ENCODE measurements at regions not wholly inside any gene's neighbourhood (a gene's known extent, or its start where the extent isn't known, plus 50 kb on each side); places are given as distances from the start of the nearest gene placed in this dataset.

DNA sequence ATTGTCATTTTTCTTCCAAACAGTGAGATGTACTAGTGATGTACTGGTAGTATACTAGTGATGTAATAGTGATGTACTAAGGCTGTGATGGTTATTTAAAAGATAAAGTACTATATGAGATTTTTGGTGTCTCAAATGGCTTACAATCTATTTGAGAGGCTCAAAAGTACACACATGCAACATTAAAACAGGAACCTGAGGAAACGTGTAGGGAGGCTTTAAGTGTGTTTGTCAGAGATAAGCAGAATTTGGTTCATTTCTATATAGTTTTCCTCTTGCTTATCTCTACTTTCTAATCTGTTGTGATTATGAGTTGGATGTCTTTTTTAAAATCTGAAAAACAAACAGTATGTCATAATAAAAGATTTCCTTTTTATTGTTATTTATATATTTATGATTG, 100.9 kb upstream of the SERTAD2 start:
- no peak for TF ChIP-seq MAX (IDR thresholded peaks at IDR 0.05)
- no peak for TF ChIP-seq ASH2L (IDR thresholded peaks at IDR 0.05; ENCODE audit: low read length)
- TF ChIP-seq TAF1 (IDR thresholded peaks at IDR 0.05; ENCODE audit: low read depth, low read length) = no peak
- no peak for TF ChIP-seq EP300 (IDR thresholded peaks at IDR 0.05; ENCODE audit: borderline replicate concordance in 1 of 2, low read depth in 2 of 2, low read length in 2 of 2)
- TF ChIP-seq RXRA (IDR thresholded peaks at IDR 0.05; ENCODE audit: insufficient read depth, low read depth, low read length) = no peak
- TF ChIP-seq, protein P1, sequence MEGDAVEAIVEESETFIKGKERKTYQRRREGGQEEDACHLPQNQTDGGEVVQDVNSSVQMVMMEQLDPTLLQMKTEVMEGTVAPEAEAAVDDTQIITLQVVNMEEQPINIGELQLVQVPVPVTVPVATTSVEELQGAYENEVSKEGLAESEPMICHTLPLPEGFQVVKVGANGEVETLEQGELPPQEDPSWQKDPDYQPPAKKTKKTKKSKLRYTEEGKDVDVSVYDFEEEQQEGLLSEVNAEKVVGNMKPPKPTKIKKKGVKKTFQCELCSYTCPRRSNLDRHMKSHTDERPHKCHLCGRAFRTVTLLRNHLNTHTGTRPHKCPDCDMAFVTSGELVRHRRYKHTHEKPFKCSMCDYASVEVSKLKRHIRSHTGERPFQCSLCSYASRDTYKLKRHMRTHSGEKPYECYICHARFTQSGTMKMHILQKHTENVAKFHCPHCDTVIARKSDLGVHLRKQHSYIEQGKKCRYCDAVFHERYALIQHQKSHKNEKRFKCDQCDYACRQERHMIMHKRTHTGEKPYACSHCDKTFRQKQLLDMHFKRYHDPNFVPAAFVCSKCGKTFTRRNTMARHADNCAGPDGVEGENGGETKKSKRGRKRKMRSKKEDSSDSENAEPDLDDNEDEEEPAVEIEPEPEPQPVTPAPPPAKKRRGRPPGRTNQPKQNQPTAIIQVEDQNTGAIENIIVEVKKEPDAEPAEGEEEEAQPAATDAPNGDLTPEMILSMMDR (IDR thresholded peaks at IDR 0.05; ENCODE audit: control extremely low read depth in 1 of 3, insufficient read depth in 1 of 3, low read depth in 1 of 3, low read length in 3 of 3) = no peak
- TF ChIP-seq RAD21 (IDR thresholded peaks at IDR 0.05 in 1 of 2, conservative IDR thresholded peaks at IDR 0.05 in 1 of 2; ENCODE audit: low read depth in 2 of 2, low read length in 2 of 2) = no peak
- TF ChIP-seq POLR2AphosphoS5 (IDR thresholded peaks at IDR 0.05; ENCODE audit: low read depth, low read length) = no peak
- TF ChIP-seq NANOG (IDR thresholded peaks at IDR 0.05; ENCODE audit: insufficient read depth, low read depth, low read length, poor library complexity, severe bottlenecking) = no peak
- TF ChIP-seq USF2 (IDR thresholded peaks at IDR 0.05; ENCODE audit: low read length) = no peak
- no peak for TF ChIP-seq POLR2A (IDR thresholded peaks at IDR 0.05; ENCODE audit: control extremely low read depth in 1 of 2, low read depth in 2 of 2, low read length in 2 of 2)

All from H1 (cell line).